Liver (tissue), 3 donors: ENCODE measurements at regions not wholly inside any gene's neighbourhood (a gene's known extent, or its start where the extent isn't known, plus 50 kb on each side); places are given as distances from the start of the nearest gene placed in this dataset.
A peak's percentile ranks its signal among the peaks of the same experiment; 100 is the strongest.

Experiments used
- EGR1 ChIP-seq, 2 donors: IDR thresholded peaks; 2 replicates each; pipeline ENCODE4 v1.6.1; 2016 to 2018; ENCODE audit warnings: antibody characterized with exemption in 2 of 2, low read depth in 2 of 2
- HNF4A ChIP-seq, 2 donors: conservative IDR thresholded peaks; 2 replicates each; pipeline ENCODE4 v1.6.1; 2016; ENCODE audit warnings: antibody characterized with exemption in 2 of 2, mild to moderate bottlenecking in 2 of 2
- NR2F2 ChIP-seq: IDR thresholded peaks from 2 replicates; pipeline ENCODE4 v1.6.1; 2016; ENCODE audit warnings: antibody characterized with exemption
- RAD21 ChIP-seq, 2 donors: IDR thresholded peaks; 2 replicates each; pipeline ENCODE4 v1.6.1; 2016; ENCODE audit warnings: antibody characterized with exemption in 2 of 2, mild to moderate bottlenecking in 2 of 2
- RXRA ChIP-seq, 2 donors: IDR thresholded peaks; 2 replicates each; pipeline ENCODE4 v1.6.1; 2017 to 2018; ENCODE audit warnings: antibody characterized with exemption in 2 of 2, mild to moderate bottlenecking in 1 of 2
- SP1 ChIP-seq: IDR thresholded peaks from 2 replicates; pipeline ENCODE4 v1.6.1; 2018; ENCODE audit warnings: antibody characterized with exemption, mild to moderate bottlenecking
- TF ChIP-seq, protein P1 (sequence below): fragments of 150-350 bp; IDR thresholded peaks from 2 replicates; pipeline ENCODE4 v1.5.1; 2017; ENCODE audit warnings: improper control_type of control experiment, low read depth, low read length; ENCODE audit not compliant: missing input control
- TF ChIP-seq, protein P2 (sequence below): IDR thresholded peaks from 2 replicates; pipeline ENCODE4 v1.6.1; 2016; ENCODE audit warnings: antibody characterized with exemption
- TF ChIP-seq, protein P3 (sequence below): IDR thresholded peaks from 2 replicates; pipeline ENCODE4 v1.6.1; 2016; ENCODE audit warnings: antibody characterized with exemption
- donor health status: healthy.
- donor health status: healthy.

GRCh38 chr18:42446195-42446594, 491.2 kb downstream of the PIK3C3 start:
- TF ChIP-seq, protein P1, sequence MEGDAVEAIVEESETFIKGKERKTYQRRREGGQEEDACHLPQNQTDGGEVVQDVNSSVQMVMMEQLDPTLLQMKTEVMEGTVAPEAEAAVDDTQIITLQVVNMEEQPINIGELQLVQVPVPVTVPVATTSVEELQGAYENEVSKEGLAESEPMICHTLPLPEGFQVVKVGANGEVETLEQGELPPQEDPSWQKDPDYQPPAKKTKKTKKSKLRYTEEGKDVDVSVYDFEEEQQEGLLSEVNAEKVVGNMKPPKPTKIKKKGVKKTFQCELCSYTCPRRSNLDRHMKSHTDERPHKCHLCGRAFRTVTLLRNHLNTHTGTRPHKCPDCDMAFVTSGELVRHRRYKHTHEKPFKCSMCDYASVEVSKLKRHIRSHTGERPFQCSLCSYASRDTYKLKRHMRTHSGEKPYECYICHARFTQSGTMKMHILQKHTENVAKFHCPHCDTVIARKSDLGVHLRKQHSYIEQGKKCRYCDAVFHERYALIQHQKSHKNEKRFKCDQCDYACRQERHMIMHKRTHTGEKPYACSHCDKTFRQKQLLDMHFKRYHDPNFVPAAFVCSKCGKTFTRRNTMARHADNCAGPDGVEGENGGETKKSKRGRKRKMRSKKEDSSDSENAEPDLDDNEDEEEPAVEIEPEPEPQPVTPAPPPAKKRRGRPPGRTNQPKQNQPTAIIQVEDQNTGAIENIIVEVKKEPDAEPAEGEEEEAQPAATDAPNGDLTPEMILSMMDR: peak; percentile 8
- peak; percentile 67 to 80 for TF ChIP-seq HNF4A (conservative IDR thresholded peaks at IDR 0.05)
- TF ChIP-seq, protein P2, sequence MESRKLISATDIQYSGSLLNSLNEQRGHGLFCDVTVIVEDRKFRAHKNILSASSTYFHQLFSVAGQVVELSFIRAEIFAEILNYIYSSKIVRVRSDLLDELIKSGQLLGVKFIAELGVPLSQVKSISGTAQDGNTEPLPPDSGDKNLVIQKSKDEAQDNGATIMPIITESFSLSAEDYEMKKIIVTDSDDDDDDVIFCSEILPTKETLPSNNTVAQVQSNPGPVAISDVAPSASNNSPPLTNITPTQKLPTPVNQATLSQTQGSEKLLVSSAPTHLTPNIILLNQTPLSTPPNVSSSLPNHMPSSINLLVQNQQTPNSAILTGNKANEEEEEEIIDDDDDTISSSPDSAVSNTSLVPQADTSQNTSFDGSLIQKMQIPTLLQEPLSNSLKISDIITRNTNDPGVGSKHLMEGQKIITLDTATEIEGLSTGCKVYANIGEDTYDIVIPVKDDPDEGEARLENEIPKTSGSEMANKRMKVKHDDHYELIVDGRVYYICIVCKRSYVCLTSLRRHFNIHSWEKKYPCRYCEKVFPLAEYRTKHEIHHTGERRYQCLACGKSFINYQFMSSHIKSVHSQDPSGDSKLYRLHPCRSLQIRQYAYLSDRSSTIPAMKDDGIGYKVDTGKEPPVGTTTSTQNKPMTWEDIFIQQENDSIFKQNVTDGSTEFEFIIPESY: peak; percentile 67
- TF ChIP-seq EGR1 (IDR thresholded peaks at IDR 0.05; ENCODE audit: low read depth in 2 of 2): no peak
- TF ChIP-seq RXRA (IDR thresholded peaks at IDR 0.05): peak; percentile 82 to 91
- TF ChIP-seq, protein P3, sequence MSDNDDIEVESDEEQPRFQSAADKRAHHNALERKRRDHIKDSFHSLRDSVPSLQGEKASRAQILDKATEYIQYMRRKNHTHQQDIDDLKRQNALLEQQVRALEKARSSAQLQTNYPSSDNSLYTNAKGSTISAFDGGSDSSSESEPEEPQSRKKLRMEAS: peak; percentile 53
- peak; percentile 76 for TF ChIP-seq SP1
- peak; percentile 60 to 67 for TF ChIP-seq RAD21 (IDR thresholded peaks at IDR 0.05)
- TF ChIP-seq NR2F2: peak; percentile 88
